GM18868 (cell line): ENCODE measurements at regions not wholly inside any gene's neighbourhood (a gene's known extent, or its start where the extent isn't known, plus 50 kb on each side); places are given as distances from the start of the nearest gene placed in this dataset.
A peak's percentile ranks its signal among the peaks of the same experiment; 100 is the strongest.
"Not testable (repeated sequence)": the region's sequence is repeated elsewhere in the genome, so short reads cannot be mapped to it uniquely, and the experiment has no call there.

Experiments used
- ATAC-seq: cut with Tn5 transposase; IDR thresholded peaks from one replicate; pipeline ENCODE4 v1.9.1; 2021; ENCODE audit warnings: mild to moderate bottlenecking, moderate library complexity; ENCODE audit not compliant: unreplicated experiment

- ATAC-seq = no peak
Measured at GRCh38 chr4:23970201-23970850, 80.5 kb upstream of the PPARGC1A start.

- no peak for ATAC-seq
Measured at GRCh38 chr4:23969635-23970145, 79.8 kb upstream of the PPARGC1A start.

- ATAC-seq = no peak
Measured at GRCh38 chr4:23967281-23967680, 77.4 kb upstream of the PPARGC1A start.

GRCh38 chr4:23966725-23967124 lies 76.9 kb upstream of the PPARGC1A start:
- no peak for ATAC-seq

GRCh38 chr4:23962462-23962861 lies 72.6 kb upstream of the PPARGC1A start:
- ATAC-seq = no peak

- ATAC-seq = not testable (repeated sequence)
Measured at GRCh38 chr4:23961395-23961794, 71.5 kb upstream of the PPARGC1A start.

GRCh38 chr4:23959396-23960148 lies 69.7 kb upstream of the PPARGC1A start:
- no peak for ATAC-seq

GRCh38 chr4:23958749-23959148 lies 68.9 kb upstream of the PPARGC1A start:
- no peak for ATAC-seq

- no peak for ATAC-seq
Measured at GRCh38 chr4:23957465-23957864, 67.6 kb upstream of the PPARGC1A start.

- ATAC-seq = no peak
Measured at GRCh38 chr4:23956601-23957364, 66.9 kb upstream of the PPARGC1A start.

- ATAC-seq = peak; percentile 55
Measured at GRCh38 chr4:23952258-23952657, 62.4 kb upstream of the PPARGC1A start.

- ATAC-seq = no peak
Measured at GRCh38 chr4:23947826-23948225, 58.0 kb upstream of the PPARGC1A start.

GRCh38 chr4:23946299-23946698 lies 56.5 kb upstream of the PPARGC1A start:
- ATAC-seq = no peak

- ATAC-seq = peak; percentile 42
Measured at GRCh38 chr4:23945451-23946017, 55.7 kb upstream of the PPARGC1A start.

- ATAC-seq = not testable (repeated sequence)
Measured at GRCh38 chr4:23944556-23944955, 54.7 kb upstream of the PPARGC1A start.

- no peak for ATAC-seq
Measured at GRCh38 chr4:23943478-23943877, 53.6 kb upstream of the PPARGC1A start.

- ATAC-seq = no peak
Measured at GRCh38 chr4:23942471-23942870, 52.6 kb upstream of the PPARGC1A start.
